ENCODE measurements at regions not wholly inside any gene's neighbourhood (a gene's known extent, or its start where the extent isn't known, plus 50 kb on each side); places are given as distances from the start of the nearest gene placed in this dataset.

GRCh38 chr1:4562321-4562720 lies 92.1 kb upstream of the AJAP1 start:
- no peak for TF ChIP-seq HDGF (IDR thresholded peaks at IDR 0.05; ENCODE audit: borderline replicate concordance)
- TF ChIP-seq SUZ12 (IDR thresholded peaks at IDR 0.05), result no peak
- TF ChIP-seq L3MBTL2 (conservative IDR thresholded peaks at IDR 0.05), result no peak
- no peak for TF ChIP-seq ARNT (IDR thresholded peaks at IDR 0.05)
- no peak for TF ChIP-seq CTBP1 (IDR thresholded peaks at IDR 0.05; ENCODE audit: borderline replicate concordance)
- no peak for TF ChIP-seq SP1 (IDR thresholded peaks at IDR 0.05)
